Endothelial cell of umbilical vein (primary cell): ENCODE measurements at regions not wholly inside any gene's neighbourhood (a gene's known extent, or its start where the extent isn't known, plus 50 kb on each side); places are given as distances from the start of the nearest gene placed in this dataset.

ENCODE experiments used
- BruUV-seq: library from RNA; stranded (reverse); fragments of 400-500 nt; replicated peaks from 2 replicates; lab custom pipeline; 2021; lab: Mats Ljungman, UMichigan
- CTCF ChIA-PET: fragments of 300-600, 350-600 bp; sonication (Branson Sonifier 250); formaldehyde crosslinking; loops from one replicate; lab custom pipeline; 2021; ENCODE audit warnings: antibody characterized with exemption, inconsistent platforms; lab: Charles Lee
- POLR2A ChIA-PET: fragments of 300-600, 350-600 bp; sonication (Branson Sonifier 250); formaldehyde crosslinking; loops from one replicate; lab custom pipeline; 2021; ENCODE audit warnings: antibody characterized with exemption, inconsistent platforms; lab: Charles Lee
- DNase-seq: peaks from one replicate; pipeline ENCODE4 v3.0.0-alpha.2; 2011; ENCODE audit warnings: low read depth, low spot score
- FAIRE-seq: peaks from 2 replicates; lab custom pipeline; 2011; peaks lifted over from hg19 to GRCh38; lab: Jason Lieb, UNC
- H2AFZ ChIP-seq: 2 replicates; pipeline ENCODE4 v1.6.0; 2012; ENCODE audit warnings: low read depth, low read length, control low read depth, inconsistent platforms
- H3K27ac ChIP-seq: 2 replicates; pipeline ENCODE4 v1.5.1; 2011; ENCODE audit warnings: low read depth, mild to moderate bottlenecking, control low read depth, low read length, moderate library complexity; ENCODE audit not compliant: insufficient read depth
- H3K27me3 ChIP-seq, 2 experiments: 2 replicates each; pipeline versions ENCODE4 v1.6.0 to v1.6.1; 2011; ENCODE audit warnings: low read length in 2 of 2, mixed read lengths in 1 of 2; ENCODE audit not compliant: control insufficient read depth in 2 of 2, insufficient read depth in 2 of 2
- H3K36me3 ChIP-seq, 2 experiments: 2 replicates in 1 of 2; 3 replicates in 1 of 2; pipeline ENCODE4 v1.5.1; 2011; ENCODE audit warnings: low read length in 2 of 2, mild to moderate bottlenecking in 1 of 2, moderate library complexity in 1 of 2; ENCODE audit not compliant: control insufficient read depth in 2 of 2, insufficient read depth in 2 of 2; ENCODE audit errors: extremely low read depth in 1 of 2
- H3K4me1 ChIP-seq: 3 replicates; pipeline ENCODE4 v1.5.1; 2011; ENCODE audit warnings: mild to moderate bottlenecking, low read length; ENCODE audit not compliant: control insufficient read depth, insufficient read depth; ENCODE audit errors: extremely low read depth
- H3K4me2 ChIP-seq: 2 replicates; pipeline ENCODE4 v1.6.1; 2011; ENCODE audit warnings: low read length, control low read depth, mixed read lengths; ENCODE audit not compliant: insufficient read depth
- H3K4me3 ChIP-seq, 3 experiments: fragments of 200-600 bp in 1 of 3; sonication (generic), shearing (Covaris generic) in 1 of 3; replicated peaks in 1 of 3; 2 replicates each; pipeline ENCODE4 v1.5.1; 2011 to 2016; ENCODE audit warnings: control low read depth in 3 of 3, low read length in 3 of 3, mild to moderate bottlenecking in 2 of 3, inconsistent platforms in 1 of 3, low read depth in 1 of 3, moderate library complexity in 1 of 3; ENCODE audit not compliant: insufficient read depth in 1 of 3
- H3K79me2 ChIP-seq: 2 replicates; pipeline ENCODE4 v1.6.0; 2012; ENCODE audit warnings: low read length, inconsistent platforms; ENCODE audit not compliant: control insufficient read depth, insufficient read depth
- H3K9ac ChIP-seq: replicated peaks from 2 replicates; pipeline ENCODE3; 2011; ENCODE audit warnings: low read length, control low read depth; ENCODE audit not compliant: insufficient read depth; ENCODE audit errors: extremely low read depth
- H3K9me1 ChIP-seq: replicated peaks from 3 replicates; pipeline ENCODE4 v1.6.0; 2011; ENCODE audit warnings: mild to moderate bottlenecking, low read length; ENCODE audit not compliant: control insufficient read depth, insufficient read depth; ENCODE audit errors: extremely low read depth
- H3K9me3 ChIP-seq: replicated peaks from 2 replicates; pipeline ENCODE4 v1.5.1; 2012; ENCODE audit warnings: low read length, inconsistent platforms; ENCODE audit not compliant: control insufficient read depth, insufficient read depth
- H4K20me1 ChIP-seq: replicated peaks from 2 replicates; pipeline ENCODE3; 2011; ENCODE audit warnings: mild to moderate bottlenecking, low read length; ENCODE audit not compliant: control insufficient read depth, insufficient read depth; ENCODE audit errors: extremely low read depth
- EZH2 ChIP-seq: IDR thresholded peaks from 2 replicates; pipeline ENCODE4 v1.6.1; 2012; ENCODE audit warnings: borderline replicate concordance, low read depth, mild to moderate bottlenecking, moderate library complexity, low read length, inconsistent platforms; ENCODE audit not compliant: severe bottlenecking
- FOS ChIP-seq: IDR thresholded peaks from 2 replicates; pipeline ENCODE4 v1.6.1; 2011; ENCODE audit warnings: mild to moderate bottlenecking, low read length, moderate library complexity, borderline replicate concordance; ENCODE audit not compliant: insufficient read depth
- GATA2 ChIP-seq: IDR thresholded peaks from 2 replicates; pipeline ENCODE4 v1.7.0; 2011; ENCODE audit warnings: low read depth, mild to moderate bottlenecking, moderate library complexity, mixed read lengths, low read length; ENCODE audit not compliant: insufficient read length, insufficient read depth
- JUN ChIP-seq: IDR thresholded peaks from 2 replicates; pipeline ENCODE4 v1.6.1; 2011; ENCODE audit warnings: borderline replicate concordance, low read depth; ENCODE audit not compliant: insufficient read length, insufficient read depth
- MYC ChIP-seq: IDR thresholded peaks from one replicate; pipeline ENCODE4 v1.6.1; 2011; ENCODE audit warnings: mild to moderate bottlenecking, low read depth, low read length
- POLR2A ChIP-seq: IDR thresholded peaks from 2 replicates; pipeline ENCODE4 v1.6.1; 2012; ENCODE audit warnings: low read depth, mild to moderate bottlenecking, control low read depth, low read length
- POLR2AphosphoS5 ChIP-seq: IDR thresholded peaks from 2 replicates; pipeline ENCODE4 v1.6.1; 2012; ENCODE audit warnings: low read depth, mild to moderate bottlenecking, control low read depth, low read length, moderate library complexity; ENCODE audit not compliant: insufficient read depth
- dilution Hi-C: fragments of 300-500 bp; cut with MboI; formaldehyde crosslinking; loops from one replicate; pipeline ENCODE4 v1.15.0; 2019; ENCODE audit warnings: low sequenced_read_pairs; ENCODE audit not compliant: extremely low pct_ligation_motif_present
- intact Hi-C: fragments of 100-400 bp; cut with micrococcal nuclease; formaldehyde crosslinking; loops from one replicate; pipeline ENCODE4 v1.10.0; 2022
- TF ChIP-seq, protein P1 (sequence below), 2 donors: IDR thresholded peaks; 1 replicate in 1 of 2; 2 replicates in 1 of 2; pipeline ENCODE4 v1.5.1; 2011; ENCODE audit warnings: low read length in 2 of 2, mild to moderate bottlenecking in 2 of 2, moderate library complexity in 2 of 2, control low read depth in 1 of 2, inconsistent platforms in 1 of 2, low read depth in 1 of 2; ENCODE audit not compliant: insufficient read depth in 1 of 2; ENCODE audit errors: extremely low read depth in 1 of 2
- TF ChIP-seq, protein P2 (sequence below): IDR thresholded peaks from 2 replicates; pipeline ENCODE4 v1.6.1; 2011; ENCODE audit not compliant: insufficient read depth, insufficient read length

DNA sequence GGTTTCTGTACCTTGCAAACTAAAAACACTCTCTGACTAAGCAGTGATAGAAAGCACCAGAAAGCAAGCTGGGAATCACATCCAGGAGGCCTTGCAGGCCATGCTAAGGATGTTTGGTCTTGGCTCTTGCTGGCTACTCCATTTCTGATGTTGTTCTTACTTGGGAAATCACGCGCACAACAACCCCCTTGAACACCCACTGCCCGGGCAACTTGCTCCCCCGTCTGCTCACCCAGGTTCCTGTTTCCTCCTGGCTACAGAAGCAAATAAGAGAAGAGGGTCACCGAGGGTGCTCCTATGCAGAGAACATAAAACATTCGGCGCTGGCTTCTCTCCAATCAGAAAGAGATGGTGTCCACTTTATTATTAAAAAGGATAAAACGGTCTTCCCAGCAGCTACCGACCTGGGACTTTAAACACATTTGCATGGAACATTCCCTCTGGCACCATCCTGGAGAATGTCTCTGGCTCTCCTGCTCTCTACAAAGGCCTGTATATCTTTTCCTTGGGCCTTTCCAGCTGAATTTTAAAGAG, 271.2 kb upstream of the RPL38 start:
- no TSS peak for BruUV-seq
- H2AFZ ChIP-seq: no peak overlapping the region
- DNase-seq (no peak), FAIRE-seq (no peak)
- H4K20me1 ChIP-seq: no peaks in the 10 kb centered on the region
- intact Hi-C loops (no loop called here), dilution Hi-C loops (no loop called here)
- no peak overlapping the region for H3K27ac ChIP-seq
- no peak overlapping the region for H3K4me3 ChIP-seq
- TF ChIP-seq FOS: no peak
- TF ChIP-seq MYC: no peak
- TF ChIP-seq, protein P1, sequence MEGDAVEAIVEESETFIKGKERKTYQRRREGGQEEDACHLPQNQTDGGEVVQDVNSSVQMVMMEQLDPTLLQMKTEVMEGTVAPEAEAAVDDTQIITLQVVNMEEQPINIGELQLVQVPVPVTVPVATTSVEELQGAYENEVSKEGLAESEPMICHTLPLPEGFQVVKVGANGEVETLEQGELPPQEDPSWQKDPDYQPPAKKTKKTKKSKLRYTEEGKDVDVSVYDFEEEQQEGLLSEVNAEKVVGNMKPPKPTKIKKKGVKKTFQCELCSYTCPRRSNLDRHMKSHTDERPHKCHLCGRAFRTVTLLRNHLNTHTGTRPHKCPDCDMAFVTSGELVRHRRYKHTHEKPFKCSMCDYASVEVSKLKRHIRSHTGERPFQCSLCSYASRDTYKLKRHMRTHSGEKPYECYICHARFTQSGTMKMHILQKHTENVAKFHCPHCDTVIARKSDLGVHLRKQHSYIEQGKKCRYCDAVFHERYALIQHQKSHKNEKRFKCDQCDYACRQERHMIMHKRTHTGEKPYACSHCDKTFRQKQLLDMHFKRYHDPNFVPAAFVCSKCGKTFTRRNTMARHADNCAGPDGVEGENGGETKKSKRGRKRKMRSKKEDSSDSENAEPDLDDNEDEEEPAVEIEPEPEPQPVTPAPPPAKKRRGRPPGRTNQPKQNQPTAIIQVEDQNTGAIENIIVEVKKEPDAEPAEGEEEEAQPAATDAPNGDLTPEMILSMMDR (IDR thresholded peaks at IDR 0.05; ENCODE audit: extremely low read depth in 1 of 2, insufficient read depth in 1 of 2, low read depth in 1 of 2, low read length in 2 of 2): no peak
- TF ChIP-seq JUN: no peak
- TF ChIP-seq POLR2A: no peak
- no peak for TF ChIP-seq EZH2
- TF ChIP-seq GATA2: no peak
- TF ChIP-seq POLR2AphosphoS5: no peak
- TF ChIP-seq, protein P2, sequence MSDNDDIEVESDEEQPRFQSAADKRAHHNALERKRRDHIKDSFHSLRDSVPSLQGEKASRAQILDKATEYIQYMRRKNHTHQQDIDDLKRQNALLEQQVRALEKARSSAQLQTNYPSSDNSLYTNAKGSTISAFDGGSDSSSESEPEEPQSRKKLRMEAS: no peak
- H3K9me1 ChIP-seq: no peaks in the 10 kb centered on the region
- no peaks in the 10 kb centered on the region for H3K36me3 ChIP-seq
- no peak overlapping the region for H3K9ac ChIP-seq
- H3K27me3 ChIP-seq: no peaks in the 10 kb centered on the region
- no peaks in the 10 kb centered on the region for H3K9me3 ChIP-seq
- H3K4me2 ChIP-seq: no peak overlapping the region
- no peaks in the 10 kb centered on the region for H3K4me1 ChIP-seq
- CTCF ChIA-PET: no interaction called here
- no peaks in the 10 kb centered on the region for H3K79me2 ChIP-seq
- POLR2A ChIA-PET: no interaction called here
